IMR-90 (cell line): ENCODE measurements at regions not wholly inside any gene's neighbourhood (a gene's known extent, or its start where the extent isn't known, plus 50 kb on each side); places are given as distances from the start of the nearest gene placed in this dataset.

ENCODE experiments used
- ATAC-seq: fragments of 200-7000 bp; cut with Tn5 transposase; 2 replicates; pipeline ENCODE4 v1.9.1; 2020; ENCODE audit warnings: low read depth, mild to moderate bottlenecking, moderate library complexity
- BruUV-seq: library from RNA; stranded (reverse); fragments of 400-500 nt; replicated peaks from 2 replicates; lab custom pipeline; 2021; lab: Mats Ljungman, UMichigan
- CTCF ChIA-PET: fragments of 300-600 bp; formaldehyde crosslinking; extraction: SDS; loops from one replicate; lab custom pipeline; 2021; ENCODE audit warnings: antibody characterized with exemption; lab: Yijun Ruan, JAX
- POLR2A ChIA-PET: fragments of 300-600 bp; sonication (Branson Sonifier 250); formaldehyde crosslinking; loops from one replicate; lab custom pipeline; 2022; ENCODE audit warnings: antibody characterized with exemption; ENCODE audit not compliant: unreplicated experiment; lab: Charles Lee
- DNase-seq: peaks from one replicate; pipeline ENCODE4 v3.0.0; 2013
- H2AFZ ChIP-seq: replicated peaks from 2 replicates; pipeline ENCODE3; 2013; ENCODE audit warnings: low read length, mild to moderate bottlenecking; ENCODE audit not compliant: poor library complexity
- H2AK5ac ChIP-seq: 2 replicates; pipeline ENCODE4 v1.6.1; 2013; ENCODE audit warnings: low read depth, low read length, inconsistent platforms
- H2AK9ac ChIP-seq: replicated peaks from 2 replicates; pipeline ENCODE3; 2013; ENCODE audit warnings: mild to moderate bottlenecking, low read depth, low read length, moderate library complexity; ENCODE audit not compliant: poor library complexity
- H2BK120ac ChIP-seq: 2 replicates; pipeline ENCODE4 v1.6.1; 2013; ENCODE audit warnings: low read depth, low read length, inconsistent platforms
- H2BK15ac ChIP-seq: 3 replicates; pipeline ENCODE4 v1.6.1; 2013; ENCODE audit warnings: low read depth, low read length, inconsistent platforms
- H2BK20ac ChIP-seq: 2 replicates; pipeline ENCODE4 v1.6.1; 2013; ENCODE audit warnings: low read depth, mild to moderate bottlenecking, inconsistent platforms, low read length, moderate library complexity
- H2BK5ac ChIP-seq: 2 replicates; pipeline ENCODE4 v1.6.1; 2013; ENCODE audit warnings: mild to moderate bottlenecking, low read depth, low read length, inconsistent platforms; ENCODE audit not compliant: poor library complexity, severe bottlenecking
- H3K14ac ChIP-seq: replicated peaks from 2 replicates; pipeline ENCODE4 v1.6.1; 2013; ENCODE audit warnings: low read depth, low read length, inconsistent platforms
- H3K18ac ChIP-seq: 2 replicates; pipeline ENCODE4 v1.6.1; 2013; ENCODE audit warnings: low read depth, low read length, control low read depth
- H3K23ac ChIP-seq: 2 replicates; pipeline ENCODE4 v1.6.1; 2013; ENCODE audit warnings: low read depth, low read length, inconsistent platforms
- H3K27ac ChIP-seq: 2 replicates; pipeline ENCODE4 v1.5.1; 2013; ENCODE audit warnings: mild to moderate bottlenecking, control low read depth, low read length; ENCODE audit not compliant: insufficient read depth
- H3K27me3 ChIP-seq: 2 replicates; pipeline ENCODE4 v1.6.1; 2013; ENCODE audit warnings: low read length; ENCODE audit not compliant: control insufficient read depth, insufficient read depth
- H3K36me3 ChIP-seq: 2 replicates; pipeline ENCODE4 v1.6.1; 2013; ENCODE audit warnings: low read length, mixed read lengths; ENCODE audit not compliant: control insufficient read depth, insufficient read depth
- H3K4ac ChIP-seq: 2 replicates; pipeline ENCODE4 v1.6.1; 2013; ENCODE audit warnings: low read depth, low read length, inconsistent platforms
- H3K4me1 ChIP-seq: 2 replicates; pipeline ENCODE4 v1.6.1; 2013; ENCODE audit warnings: low read length, mixed read lengths; ENCODE audit not compliant: control insufficient read depth, insufficient read depth
- H3K4me2 ChIP-seq: 2 replicates; pipeline ENCODE4 v1.6.1; 2013; ENCODE audit warnings: low read depth, mild to moderate bottlenecking, control low read depth, low read length, moderate library complexity
- H3K4me3 ChIP-seq: 2 replicates; pipeline ENCODE4 v1.5.1; 2013; ENCODE audit warnings: low read depth, mild to moderate bottlenecking, control low read depth, low read length, moderate library complexity; ENCODE audit not compliant: insufficient read depth
- H3K56ac ChIP-seq: 2 replicates; pipeline ENCODE4 v1.6.1; 2013; ENCODE audit warnings: low read length, inconsistent platforms; ENCODE audit not compliant: insufficient read depth; ENCODE audit errors: extremely low read depth
- H3K79me1 ChIP-seq, 2 experiments: 2 replicates each; pipeline ENCODE4 v1.6.1; 2013; ENCODE audit warnings: low read length in 2 of 2, inconsistent platforms in 1 of 2, low read depth in 1 of 2
- H3K9ac ChIP-seq: 2 replicates; pipeline ENCODE4 v1.6.1; 2013; ENCODE audit warnings: low read depth, low read length, control low read depth
- H3K9me1 ChIP-seq: 2 replicates; pipeline ENCODE4 v1.6.1; 2013; ENCODE audit warnings: low read length, inconsistent platforms; ENCODE audit not compliant: insufficient read depth
- H3K9me3 ChIP-seq: 2 replicates; pipeline ENCODE4 v1.6.1; 2013; ENCODE audit warnings: low read length; ENCODE audit not compliant: control insufficient read depth, insufficient read depth
- H4K20me1 ChIP-seq: 2 replicates; pipeline ENCODE4 v1.6.1; 2013; ENCODE audit warnings: low read length, inconsistent platforms; ENCODE audit not compliant: insufficient read depth
- H4K5ac ChIP-seq: 2 replicates; pipeline ENCODE4 v1.6.1; 2013; ENCODE audit warnings: mild to moderate bottlenecking, low read depth, low read length, control low read depth
- H4K8ac ChIP-seq, 2 experiments: 2 replicates each; pipeline ENCODE4 v1.6.1; 2013; ENCODE audit warnings: low read depth in 2 of 2, low read length in 2 of 2, control low read depth in 1 of 2, inconsistent platforms in 1 of 2
- H4K91ac ChIP-seq: 2 replicates; pipeline ENCODE4 v1.6.1; 2013; ENCODE audit warnings: low read depth, low read length, inconsistent platforms; ENCODE audit not compliant: insufficient read depth
- CEBPB ChIP-seq: IDR thresholded peaks from 2 replicates; pipeline ENCODE4 v1.6.1; 2012; ENCODE audit warnings: low read depth, low read length, improper control_type of control experiment
- MAFK ChIP-seq: IDR thresholded peaks from 2 replicates; pipeline ENCODE4 v1.6.1; 2012; ENCODE audit warnings: low read depth, low read length, improper control_type of control experiment
- MAZ ChIP-seq: IDR thresholded peaks from 2 replicates; pipeline ENCODE4 v1.6.1; 2012; ENCODE audit warnings: low read depth, mild to moderate bottlenecking, low read length, improper control_type of control experiment, moderate library complexity, borderline replicate concordance
- POLR2A ChIP-seq: IDR thresholded peaks from 2 replicates; pipeline ENCODE4 v1.6.1; 2012; ENCODE audit warnings: mild to moderate bottlenecking, low read depth, low read length
- RAD21 ChIP-seq: IDR thresholded peaks from 2 replicates; pipeline ENCODE4 v1.6.1; 2012; ENCODE audit warnings: low read length, improper control_type of control experiment
- RCOR1 ChIP-seq: IDR thresholded peaks from 2 replicates; pipeline ENCODE4 v1.6.1; 2012; ENCODE audit warnings: mild to moderate bottlenecking, low read length, improper control_type of control experiment; ENCODE audit not compliant: insufficient replicate concordance
- RFX5 ChIP-seq: IDR thresholded peaks from 2 replicates; pipeline ENCODE4 v1.8.0; 2012; ENCODE audit warnings: low read depth, mild to moderate bottlenecking, low read length, moderate library complexity
- USF2 ChIP-seq: fragments of 150-350 bp; IDR thresholded peaks from 2 replicates; pipeline ENCODE4 v1.6.1; 2017; ENCODE audit warnings: mild to moderate bottlenecking, antibody characterized with exemption, low read length, low read depth
- dilution Hi-C: fragments of 300-500 bp; cut with HindIII; formaldehyde crosslinking; loops from one replicate; pipeline ENCODE4 v1.14.3; 2018; ENCODE audit warnings: low sequenced_read_pairs; ENCODE audit not compliant: unreplicated experiment
- in situ Hi-C: fragments of 300-500 bp; cut with MboI; formaldehyde crosslinking; loops from 3 replicates; pipeline ENCODE4 v1.14.3; 2019; ENCODE audit warnings: low sequenced_read_pairs, inconsistent platforms, mixed read lengths
- intact Hi-C: fragments of 100-400 bp; cut with micrococcal nuclease; formaldehyde crosslinking; loops from 2 replicates; pipeline ENCODE4 v1.10.0; 2022

- no peak overlapping the region for H2BK120ac ChIP-seq
- dilution Hi-C loops: no loop called here
- no peak overlapping the region for H4K5ac ChIP-seq
- H2AFZ ChIP-seq: no peak overlapping the region
- in situ Hi-C loops: no loop called here
- TF ChIP-seq RCOR1 (no peak), RFX5 (no peak), CEBPB (peak; percentile 91), MAZ (no peak), USF2 (no peak), POLR2A (no peak), MAFK (no peak), RAD21 (no peak)
- no peaks in the 10 kb centered on the region for H3K79me1 ChIP-seq
- H3K4me1 ChIP-seq: peaks cover 2% of the 10 kb centered on the region
- no peak overlapping the region for H4K91ac ChIP-seq
- intact Hi-C loops: no loop called here
- ATAC-seq (no peak), DNase-seq (peak; percentile 18)
- H2AK5ac ChIP-seq: no peak overlapping the region
- H3K9me1 ChIP-seq: no peaks in the 10 kb centered on the region
- no peak overlapping the region for H3K56ac ChIP-seq
- H3K9me3 ChIP-seq: no peaks in the 10 kb centered on the region
- H3K14ac ChIP-seq: no peak overlapping the region
- CTCF ChIA-PET: interaction anchor here (0.7 to 1.2 kb wide), 2 partner anchors 214 to 483 kb away, joined by 3 to 4 read pairs; no protein-coding TSS in a partner anchor
- H3K4ac ChIP-seq: no peak overlapping the region
- H3K36me3 ChIP-seq: no peaks in the 10 kb centered on the region
- H2BK15ac ChIP-seq: no peak overlapping the region
- no peak overlapping the region for H3K4me3 ChIP-seq
- no peak overlapping the region for H3K27ac ChIP-seq
- H3K4me2 ChIP-seq: no peak overlapping the region
- no peaks in the 10 kb centered on the region for H4K20me1 ChIP-seq
- no peak overlapping the region for H3K9ac ChIP-seq
- H4K8ac ChIP-seq: no peak overlapping the region
- H3K27me3 ChIP-seq: no peaks in the 10 kb centered on the region
- H2BK5ac ChIP-seq: no peak overlapping the region
- BruUV-seq: no TSS peak
- H2BK20ac ChIP-seq: no peak overlapping the region
- H3K18ac ChIP-seq: no peak overlapping the region
- POLR2A ChIA-PET: no interaction called here
- no peak overlapping the region for H2AK9ac ChIP-seq
- H3K23ac ChIP-seq: no peak overlapping the region
Measured at GRCh38 chr12:104864668-104865067, 93.4 kb downstream of the SLC41A2 start.
